HG02870 (cell line): ENCODE measurements at regions not wholly inside any gene's neighbourhood (a gene's known extent, or its start where the extent isn't known, plus 50 kb on each side); places are given as distances from the start of the nearest gene placed in this dataset.

Source experiments
- ATAC-seq: cut with Tn5 transposase; IDR thresholded peaks from one replicate; pipeline ENCODE4 v1.9.1; 2021; ENCODE audit warnings: mild to moderate bottlenecking, moderate library complexity; ENCODE audit not compliant: unreplicated experiment

DNA sequence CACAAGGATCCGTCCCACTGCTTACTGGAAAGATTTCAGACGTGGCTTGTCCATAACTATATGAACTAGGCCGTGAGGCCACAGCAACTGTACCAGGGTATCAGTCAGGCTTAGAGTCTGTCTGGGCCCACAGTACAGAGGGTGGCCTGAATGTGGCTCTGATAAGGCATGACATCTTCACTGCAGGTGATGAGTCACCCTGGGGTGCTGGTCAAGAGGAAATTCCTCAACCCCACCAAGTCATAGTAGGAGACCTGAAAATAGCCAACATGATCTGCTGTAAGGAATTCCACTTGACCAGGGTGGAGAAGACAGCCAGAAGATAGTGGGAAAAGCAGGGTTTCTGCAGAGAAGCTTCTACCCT is 107.7 kb downstream of the INHBB start:
- no peak for ATAC-seq

DNA sequence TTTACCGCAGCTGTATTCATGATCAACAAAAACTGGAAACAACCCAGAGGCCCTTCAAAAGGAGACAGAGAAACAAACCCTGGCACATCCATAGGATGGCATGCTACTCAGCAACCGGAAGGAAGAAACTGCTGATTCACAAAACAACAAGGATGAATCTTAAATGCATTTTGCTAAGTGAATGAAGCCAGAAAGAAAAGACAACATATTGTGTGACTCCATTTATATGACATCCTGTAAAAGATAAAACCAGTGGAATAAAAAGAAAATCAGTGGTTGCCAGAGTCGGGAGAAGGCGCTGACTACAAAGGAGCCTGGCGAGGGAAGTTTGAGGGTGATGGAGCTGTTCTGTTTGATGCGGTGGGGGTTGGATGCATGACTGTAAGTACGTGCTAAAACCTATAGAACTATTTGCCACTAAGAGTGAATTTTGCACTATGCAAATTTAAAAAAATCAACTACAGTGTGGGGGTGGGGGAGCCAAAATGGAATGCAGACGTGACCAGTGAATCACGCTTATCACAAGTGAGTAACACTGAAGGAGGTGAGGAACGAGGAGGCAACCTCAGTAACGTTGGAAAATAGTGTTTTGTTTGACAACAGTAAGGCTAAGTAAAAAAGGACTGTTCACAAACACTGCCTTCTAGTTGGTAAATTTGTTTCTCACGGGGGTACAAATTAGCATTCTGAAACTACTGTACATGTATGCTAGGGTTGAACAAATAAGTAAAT is 108.9 kb downstream of the INHBB start:
- no peak for ATAC-seq

DNA sequence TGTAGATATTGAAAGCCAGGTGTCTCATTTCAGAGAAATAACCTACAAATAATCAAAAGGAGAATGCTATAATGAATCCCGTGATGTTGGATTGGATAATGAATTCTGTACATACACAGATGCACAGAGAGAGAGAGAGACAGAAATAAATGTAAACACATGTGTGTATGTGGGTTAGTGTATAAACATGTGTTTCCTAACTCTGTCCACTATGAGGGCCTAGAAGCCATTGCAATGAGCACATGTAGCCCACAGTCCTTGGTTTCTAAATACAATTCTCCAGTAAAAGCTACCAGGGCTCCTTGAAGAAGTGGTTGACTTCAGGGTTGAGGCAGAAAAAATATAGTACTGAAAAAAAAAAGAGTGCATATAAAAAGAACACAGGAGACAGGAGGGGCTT is 109.5 kb downstream of the INHBB start:
- ATAC-seq, result no peak

DNA sequence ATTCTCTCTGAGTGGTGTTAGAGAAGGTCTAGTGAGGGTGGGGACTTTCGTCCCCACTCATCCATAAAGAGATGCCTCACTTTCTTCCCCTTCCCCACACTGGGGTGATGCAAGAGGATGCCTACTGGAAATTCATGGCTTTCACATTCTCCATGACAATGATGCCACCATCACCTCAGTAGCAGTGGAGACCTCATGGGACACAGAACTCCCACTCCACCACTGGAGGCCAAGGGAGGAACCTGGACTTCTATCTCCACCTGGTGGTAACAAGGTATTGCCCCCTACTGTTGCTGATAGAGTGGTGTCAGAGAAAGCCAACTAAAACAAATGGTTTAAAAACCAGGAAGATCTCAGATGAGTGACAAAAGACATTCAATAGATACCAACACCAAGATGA is 110.9 kb downstream of the INHBB start:
- no peak for ATAC-seq

DNA sequence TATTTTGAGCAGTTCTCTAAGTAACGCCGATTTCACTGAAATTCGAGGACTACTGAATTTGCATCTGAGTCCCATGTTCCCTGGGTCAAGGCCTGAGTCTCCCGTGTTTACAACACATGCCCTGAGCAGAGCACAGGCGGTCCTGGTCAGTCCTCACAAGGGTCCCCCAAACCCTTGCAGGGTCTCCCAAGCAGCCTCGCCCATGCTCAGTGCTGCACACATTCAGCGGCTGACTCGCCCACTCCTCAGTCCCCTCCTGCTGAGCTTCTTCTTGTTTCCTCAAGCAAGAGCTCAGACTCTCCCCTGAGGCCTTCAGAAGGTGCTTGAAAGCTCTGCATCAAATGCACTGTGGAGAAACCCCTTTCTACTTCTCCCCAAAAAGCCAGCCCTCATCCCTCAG is 114.6 kb downstream of the INHBB start:
- no peak for ATAC-seq

DNA sequence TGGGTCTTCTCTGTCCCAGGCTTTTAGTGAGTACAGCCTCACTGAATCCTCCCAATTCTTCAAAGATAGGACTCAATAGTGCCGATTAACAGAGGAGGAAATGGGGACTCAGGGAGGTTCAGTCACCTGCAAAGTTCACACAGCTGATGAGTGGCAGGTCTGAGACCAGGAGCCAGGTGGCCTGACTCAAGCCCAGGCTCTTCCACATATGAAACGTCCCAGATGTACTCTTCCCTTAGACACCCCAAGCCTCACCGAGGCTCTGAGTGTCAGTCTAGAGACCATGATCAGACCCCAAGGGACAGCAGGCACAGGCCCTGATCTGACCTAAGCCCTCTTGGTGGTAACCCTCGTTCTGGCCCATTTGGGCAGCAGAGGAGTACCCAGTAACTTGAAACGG is 115.2 kb downstream of the INHBB start:
- ATAC-seq, result no peak

DNA sequence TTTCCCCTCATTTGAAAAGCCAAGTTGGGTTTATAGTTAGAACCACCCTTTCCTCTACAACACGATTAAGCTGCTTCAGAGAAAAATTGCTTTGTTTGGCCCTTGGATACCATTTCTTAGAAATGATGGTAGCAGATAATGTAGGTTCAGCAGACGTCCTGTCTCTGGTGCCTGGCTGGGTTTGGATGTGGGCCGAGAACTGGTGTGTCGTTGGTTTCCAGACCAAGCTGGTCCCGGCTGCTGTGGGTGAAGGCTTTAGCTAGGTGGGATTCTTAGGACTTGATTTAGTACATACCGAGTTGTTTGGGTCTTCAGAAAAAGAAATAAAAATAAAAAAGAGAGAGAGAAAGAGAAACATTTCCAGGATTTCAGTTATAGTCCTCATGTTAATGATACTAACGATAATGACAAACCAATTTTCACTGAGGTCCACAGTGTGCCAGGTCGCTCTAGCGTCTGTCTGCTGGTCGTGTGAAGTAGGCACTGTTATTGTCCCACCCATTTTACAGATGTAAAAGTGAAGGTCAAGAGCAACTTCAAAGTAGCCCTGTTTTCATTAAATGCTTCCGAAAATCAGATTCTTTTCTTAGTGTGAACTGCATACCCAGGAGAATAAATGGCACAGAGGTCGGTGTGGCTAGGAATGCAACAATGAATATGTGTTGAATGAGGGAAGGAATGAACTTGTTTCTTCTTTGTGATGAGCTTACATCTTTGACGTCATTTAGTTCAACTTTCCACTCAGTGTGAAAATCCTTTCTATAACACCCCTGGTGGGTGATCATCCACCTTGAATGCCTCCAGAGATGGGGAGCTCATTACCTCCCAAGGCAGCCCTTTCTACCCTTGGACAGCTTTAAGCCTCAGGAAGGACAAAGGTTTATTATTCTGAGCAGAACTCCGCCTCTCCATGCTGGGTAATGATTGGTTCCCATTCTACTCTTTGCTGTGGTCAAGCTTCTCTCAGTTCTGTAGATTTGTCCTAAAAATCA is 115.9 kb downstream of the INHBB start:
- ATAC-seq, result no peak

DNA sequence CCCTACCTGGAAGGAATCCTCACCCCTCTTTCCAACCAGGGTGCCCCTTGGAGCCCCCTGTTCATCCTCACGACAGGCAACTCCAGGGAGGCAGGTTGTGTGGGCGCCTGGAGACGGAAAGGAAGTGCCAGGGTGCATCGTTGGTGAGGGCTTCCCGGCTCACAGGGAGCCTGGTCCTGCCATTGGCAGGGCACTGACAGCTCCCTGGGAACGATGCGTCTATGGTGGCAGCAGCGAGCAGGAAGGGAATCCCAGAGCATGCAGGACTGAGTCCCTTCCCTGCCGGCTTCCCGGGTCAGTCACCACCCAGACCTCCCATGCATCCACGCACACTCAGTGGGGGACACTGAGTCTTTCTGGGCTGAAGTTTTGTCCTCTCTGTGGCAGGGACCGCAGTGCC is 117.6 kb downstream of the INHBB start:
- ATAC-seq, result no peak

DNA sequence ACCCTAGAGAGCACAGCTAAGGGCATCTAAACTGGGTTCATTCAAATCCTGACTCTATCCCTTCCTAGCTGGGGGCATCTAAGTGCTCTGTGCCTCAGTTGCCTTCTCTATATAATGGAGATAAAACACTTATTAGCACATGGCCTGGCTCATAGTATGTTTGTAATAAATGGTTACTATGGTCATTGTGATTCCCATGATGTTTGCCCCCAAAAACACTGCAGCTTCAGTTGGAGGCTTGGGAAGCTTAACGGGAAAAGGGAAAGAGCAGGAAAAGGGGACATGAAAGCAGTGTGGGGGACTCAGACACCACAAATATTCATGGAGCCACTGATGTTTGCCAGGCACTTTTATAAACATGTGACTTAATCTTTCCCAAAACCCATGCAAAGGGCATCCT is 118.1 kb downstream of the INHBB start:
- no peak for ATAC-seq

DNA sequence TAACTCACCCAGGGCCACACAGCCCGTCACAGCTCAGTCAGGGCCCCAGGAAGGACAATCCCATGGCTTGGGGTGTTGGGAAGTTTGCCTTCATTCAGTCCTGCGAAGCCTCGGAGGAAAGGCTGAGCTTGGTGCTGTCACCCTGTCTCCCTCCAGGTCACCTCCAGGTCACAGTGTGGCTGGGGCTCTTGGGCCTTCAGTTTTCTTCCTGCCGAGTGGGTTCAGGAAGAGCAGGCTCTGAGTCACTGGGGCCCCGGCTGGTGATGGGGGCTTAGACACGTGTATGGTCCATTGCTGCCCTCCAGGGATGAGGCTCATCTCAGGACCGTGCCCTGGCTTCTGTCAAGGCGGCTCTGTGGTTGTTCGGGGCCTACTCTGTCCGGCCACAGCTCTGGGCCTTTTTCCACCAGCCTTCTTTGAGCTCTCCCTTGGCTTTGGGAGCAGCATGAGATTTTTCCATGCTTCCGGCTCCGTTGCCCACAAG is 118.6 kb downstream of the INHBB start:
- ATAC-seq, result no peak

DNA sequence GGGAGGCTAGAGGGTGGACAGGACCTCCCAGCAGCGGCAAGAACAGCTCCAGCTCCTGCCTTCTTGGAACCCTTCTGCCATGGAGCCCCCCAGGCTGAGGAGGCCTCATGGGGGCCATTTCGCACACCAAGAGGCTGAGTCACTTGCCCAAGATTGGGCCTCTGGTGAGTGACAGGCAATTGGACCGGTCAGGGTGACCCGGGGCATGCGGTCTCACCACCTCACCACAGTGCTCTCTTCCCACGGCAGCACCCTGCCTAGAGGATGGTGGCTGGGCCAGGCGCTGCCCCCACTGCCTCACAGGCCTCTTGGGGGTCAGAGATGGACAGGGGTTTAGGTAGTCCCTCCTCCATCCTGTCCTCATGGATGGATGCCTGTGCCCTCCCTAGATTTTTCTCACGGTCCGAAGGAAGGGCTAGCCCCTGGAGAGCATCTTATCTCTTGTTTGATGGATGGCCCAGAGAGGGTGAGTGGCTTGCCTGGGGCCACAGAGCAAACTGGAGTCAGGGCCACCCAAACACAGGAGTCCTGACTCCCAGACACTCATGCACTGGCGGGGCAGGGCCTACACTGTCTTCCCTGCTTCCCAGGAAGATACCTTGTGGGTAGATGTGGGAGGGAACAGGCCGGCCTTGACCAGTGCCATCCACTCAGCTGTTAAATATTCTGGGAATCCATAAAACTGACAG is 119.2 kb downstream of the INHBB start:
- no peak for ATAC-seq

DNA sequence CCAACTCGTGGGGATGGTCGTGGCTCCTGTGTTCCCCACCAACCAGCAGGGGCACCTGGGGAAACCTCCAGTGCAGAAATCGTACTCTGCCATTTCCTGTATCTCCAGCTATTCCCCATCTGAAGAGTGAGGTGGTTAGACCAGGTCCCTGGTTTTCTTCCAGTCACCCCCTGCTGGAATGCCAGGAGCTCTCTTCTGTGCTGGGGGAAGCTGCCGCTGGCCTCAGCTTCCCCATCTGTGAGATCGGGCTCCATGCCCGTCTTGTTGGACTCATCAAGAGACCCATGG is 119.7 kb downstream of the INHBB start:
- no peak for ATAC-seq

DNA sequence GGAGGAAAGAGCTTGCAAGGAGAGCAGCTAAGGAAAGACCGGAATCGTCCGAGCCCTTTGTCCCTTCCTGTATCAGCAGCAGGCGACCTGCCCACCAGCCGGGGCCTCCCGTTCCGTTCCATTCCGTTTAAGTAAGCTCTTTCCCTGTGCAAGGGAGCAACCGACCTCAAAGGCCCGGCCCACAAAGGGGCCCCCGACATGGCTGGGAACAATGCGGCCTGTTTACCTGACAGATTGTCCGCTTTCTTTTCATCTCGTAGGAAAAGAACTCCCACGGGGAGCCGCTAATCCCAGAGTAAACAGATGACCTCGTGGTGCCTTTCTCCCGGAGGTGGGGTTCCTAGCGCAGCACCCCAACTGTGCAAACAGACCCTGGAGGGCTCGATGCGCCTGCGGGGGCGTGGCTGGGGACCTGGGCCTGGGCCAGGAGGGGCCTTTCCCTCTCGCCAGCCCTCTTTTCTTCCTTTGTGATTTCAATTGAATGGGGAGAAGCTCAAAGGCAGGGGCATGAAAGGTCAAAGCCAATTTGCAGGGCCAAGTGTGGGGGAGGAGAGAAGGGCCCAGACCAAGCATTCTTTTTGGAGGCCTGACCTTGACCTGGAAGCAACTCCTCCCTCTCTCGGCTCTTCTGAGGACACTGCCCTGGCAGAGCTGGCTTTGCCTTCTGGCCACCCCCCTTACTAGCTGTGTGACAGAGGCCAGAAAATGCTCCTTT is 120.2 kb downstream of the INHBB start:
- no peak for ATAC-seq

DNA sequence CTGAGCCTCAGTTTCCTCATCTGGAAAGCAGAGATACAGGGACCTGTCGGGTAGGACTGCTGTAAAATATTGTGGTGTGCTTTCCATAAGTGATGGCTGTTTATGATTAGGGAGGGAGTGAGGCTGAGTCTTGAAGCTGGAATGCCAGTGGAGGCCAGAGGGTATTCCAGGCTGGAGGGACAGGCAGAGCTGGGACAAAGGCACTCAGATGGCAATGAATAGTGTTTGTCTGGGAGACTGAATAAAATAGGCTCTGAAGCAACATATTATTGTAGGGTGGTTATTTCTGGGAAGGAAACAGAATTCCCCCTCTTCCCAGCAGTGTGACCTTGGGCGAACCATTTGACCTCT is 120.7 kb downstream of the INHBB start:
- no peak for ATAC-seq

DNA sequence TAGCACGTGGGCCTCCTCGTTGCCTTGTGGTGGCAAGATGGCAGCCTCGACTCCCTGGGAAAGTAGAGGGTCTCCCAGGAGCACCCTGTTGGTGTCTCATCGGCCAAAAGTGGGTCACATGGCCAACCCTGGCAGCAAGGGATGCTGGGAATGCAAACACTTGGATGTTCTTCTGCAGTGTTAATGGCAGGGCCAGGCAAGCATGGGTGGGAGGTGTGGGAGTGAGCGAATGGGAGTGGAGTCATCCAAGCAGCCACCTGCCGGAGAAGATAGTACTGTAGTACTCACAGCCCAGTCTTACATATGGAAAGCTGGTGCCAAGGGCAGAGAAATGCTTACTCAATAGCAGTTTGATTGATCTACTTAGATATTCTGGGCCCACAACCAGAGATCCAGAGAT is 122.2 kb downstream of the INHBB start:
- ATAC-seq, result no peak

DNA sequence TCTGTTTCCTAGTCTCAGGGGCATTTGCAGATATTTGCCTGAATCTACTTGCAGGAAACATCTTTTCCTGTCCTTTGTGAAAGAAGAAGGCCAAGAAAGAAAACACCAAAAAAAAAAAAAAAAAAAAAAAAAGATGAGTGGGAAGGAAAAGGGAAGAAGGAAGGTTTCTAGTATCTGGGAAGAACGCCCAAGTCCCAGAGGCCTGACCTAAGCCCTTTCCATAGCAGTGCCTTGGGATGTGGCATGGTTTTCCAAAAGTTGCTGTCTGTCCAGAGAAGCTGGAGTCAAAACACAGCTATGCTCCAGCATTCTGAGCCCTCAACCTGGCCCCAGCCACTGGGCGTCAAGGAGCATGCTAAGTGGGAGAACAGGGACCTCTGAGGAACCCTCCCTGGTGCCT is 123.5 kb downstream of the INHBB start:
- ATAC-seq, result no peak

DNA sequence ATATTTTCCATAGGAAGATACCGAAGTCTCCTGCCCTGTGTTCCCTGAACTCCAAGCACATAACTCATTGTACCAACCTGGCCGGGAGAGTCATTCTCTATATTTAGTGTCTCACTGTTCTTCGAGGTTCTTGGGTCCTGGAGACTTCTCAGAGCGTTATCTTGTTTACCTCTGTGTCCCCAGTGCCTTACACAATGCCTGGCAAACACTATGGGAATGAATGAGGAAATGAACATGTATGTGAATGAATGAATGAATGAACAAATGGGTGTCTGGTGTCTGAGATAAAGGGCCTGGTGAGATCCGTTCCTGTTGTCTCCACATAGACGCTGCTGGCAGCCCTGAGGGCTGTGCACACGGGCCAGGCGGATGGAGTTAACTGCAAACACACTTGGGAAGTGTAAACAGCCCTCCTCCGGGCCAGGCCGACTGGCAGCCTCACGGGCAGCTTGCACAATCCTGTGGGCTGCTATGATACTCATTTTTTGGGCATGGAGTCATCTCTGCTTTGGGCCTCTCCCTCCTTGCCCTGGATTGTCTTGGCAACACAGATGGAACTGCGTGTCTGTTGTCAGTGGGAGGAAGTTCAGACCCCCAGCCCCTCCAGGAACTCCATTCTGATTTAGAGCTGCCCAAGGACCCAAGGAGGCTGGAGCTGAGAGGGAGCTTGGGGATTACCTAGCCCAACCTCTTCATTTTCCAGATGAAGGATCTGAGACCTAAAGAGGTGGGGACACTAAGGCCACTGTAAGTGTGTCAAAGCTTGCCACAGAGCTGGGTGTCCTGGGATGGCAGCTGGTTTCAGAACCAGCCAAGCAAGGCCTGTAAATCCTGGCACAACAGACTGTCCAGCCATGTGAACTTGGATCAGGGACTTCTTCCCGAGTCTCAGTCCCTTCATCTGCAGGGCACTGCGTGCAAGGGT is 124.4 kb downstream of the INHBB start:
- ATAC-seq, result no peak

DNA sequence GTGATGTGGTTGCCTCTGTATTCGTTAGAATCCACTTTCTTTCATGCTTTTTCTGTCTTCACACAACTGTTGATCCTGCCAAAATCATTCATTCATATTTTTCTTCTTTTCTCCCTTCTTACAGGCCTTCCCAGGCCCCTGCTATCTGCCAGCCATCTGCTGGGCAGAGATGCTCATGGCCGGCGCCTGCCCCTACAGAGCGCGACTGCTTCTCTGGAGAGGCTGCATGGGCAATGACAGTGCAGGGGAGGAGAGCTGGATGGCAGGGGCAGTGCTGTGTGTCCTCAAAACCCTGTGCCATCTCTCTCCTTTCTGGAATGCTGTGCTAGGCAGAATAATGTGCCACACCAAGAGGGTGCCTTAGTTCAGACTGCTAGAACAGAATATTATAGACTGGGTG is 125.2 kb downstream of the INHBB start:
- ATAC-seq, result no peak

DNA sequence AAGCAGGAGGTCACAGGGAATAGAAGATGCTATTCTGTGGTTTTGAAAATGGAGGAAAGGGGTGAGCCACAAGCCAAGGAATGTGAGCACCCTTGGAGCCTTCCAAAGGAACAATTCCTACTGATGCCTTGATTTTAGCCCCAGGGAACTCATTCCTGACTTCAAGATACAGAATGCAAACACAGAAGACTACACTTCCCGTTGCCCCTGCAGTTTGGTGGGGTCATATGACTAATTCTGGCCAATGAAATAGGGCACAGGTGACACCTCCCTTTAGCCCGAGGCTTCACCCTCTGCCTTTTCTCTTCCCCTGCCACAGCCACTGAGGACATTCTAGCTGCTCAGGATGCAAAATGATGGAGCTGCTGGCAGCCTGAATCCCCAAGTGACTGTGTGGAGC is 126.1 kb downstream of the INHBB start:
- no peak for ATAC-seq

DNA sequence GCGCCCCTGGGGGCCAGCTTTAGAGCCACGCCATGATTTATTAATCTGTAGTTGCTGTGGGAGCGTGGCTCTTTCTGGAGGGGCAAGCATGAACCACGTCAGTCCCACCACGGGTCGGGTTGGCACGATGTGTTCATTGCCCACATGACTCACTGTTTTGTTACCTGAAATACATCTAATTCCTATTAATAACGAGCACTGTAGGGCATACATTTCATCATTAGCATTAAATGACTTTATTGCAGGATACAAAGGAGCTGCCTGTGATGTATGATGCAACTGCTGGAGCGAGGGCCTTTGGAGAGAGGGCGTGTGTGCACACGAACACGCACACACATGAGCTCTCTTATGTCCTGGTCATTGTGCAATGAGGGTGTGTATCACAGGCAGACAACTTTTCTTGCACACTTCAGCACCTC is 127.0 kb downstream of the INHBB start:
- no peak for ATAC-seq
